Aorta (tissue), 5 donors: ENCODE measurements at regions not wholly inside any gene's neighbourhood (a gene's known extent, or its start where the extent isn't known, plus 50 kb on each side); places are given as distances from the start of the nearest gene placed in this dataset.
A peak's percentile ranks its signal among the peaks of the same experiment; 100 is the strongest.

ENCODE experiments used
- ATAC-seq: fragments of 200-7000 bp; cut with Tn5 transposase; one replicate; pipeline ENCODE4 v1.9.1; 2022; ENCODE audit warnings: moderate library complexity; ENCODE audit not compliant: low FRiP score
- DNase-seq, 2 donors: peaks; one replicate each; pipeline ENCODE4 v3.0.0-alpha.2; 2020
- H3K27ac ChIP-seq, 2 donors: one replicate each; pipeline ENCODE4 v1.5.1; 2013; ENCODE audit warnings: low read length in 2 of 2, mild to moderate bottlenecking in 2 of 2, moderate library complexity in 2 of 2, control low read depth in 1 of 2, inconsistent platforms in 1 of 2, low read depth in 1 of 2
- H3K27me3 ChIP-seq, 2 donors: one replicate each; pipeline ENCODE4 v1.6.1; 2013; ENCODE audit warnings: control low read depth in 1 of 2, low read length in 1 of 2, mild to moderate bottlenecking in 1 of 2, moderate library complexity in 1 of 2; ENCODE audit not compliant: insufficient read depth in 2 of 2, control insufficient read depth in 1 of 2
- H3K36me3 ChIP-seq, 2 donors: one replicate each; pipeline ENCODE4 v1.6.1; 2013; ENCODE audit warnings: control low read depth in 1 of 2, low read length in 1 of 2, mild to moderate bottlenecking in 1 of 2; ENCODE audit not compliant: insufficient read depth in 2 of 2, control insufficient read depth in 1 of 2
- H3K4me1 ChIP-seq, 2 donors: one replicate each; pipeline ENCODE4 v1.6.1; 2013; ENCODE audit warnings: low read length in 2 of 2, control low read depth in 1 of 2, mild to moderate bottlenecking in 1 of 2, moderate library complexity in 1 of 2; ENCODE audit not compliant: insufficient read depth in 2 of 2, control insufficient read depth in 1 of 2
- H3K4me3 ChIP-seq, 2 donors: one replicate each; pipeline ENCODE4 v1.5.1; 2013; ENCODE audit warnings: low read length in 2 of 2, control low read depth in 1 of 2, mild to moderate bottlenecking in 1 of 2
- H3K9me3 ChIP-seq: one replicate; pipeline ENCODE4 v1.6.1; 2013; ENCODE audit warnings: mild to moderate bottlenecking, low read length; ENCODE audit not compliant: control insufficient read depth
- WGBS, 2 donors: extraction: QIAGEN DNeasy Blood & Tissue Kit; methylation state at CpG; one replicate each; pipeline ENCODE4 v1.1.7; 2013; 5-methylcytosine and 5-hydroxymethylcytosine counted together
- intact Hi-C, 2 donors: fragments of 100-400 bp; cut with DNase I; formaldehyde crosslinking; loops; one replicate each; pipeline versions ENCODE4 v1.14.2 to v1.15.0; 2022
- donor health status: healthy with polysubstance abuse.
- donor health status: Bipolar disorder and iron deficiency.
- donor health status: DM: no; HTN: no; CAD: no.
- donor health status: DM: no; HTN: no; CAD: no.
- donor health status: DM: yes; HTN: yes; CAD: no.

DNA sequence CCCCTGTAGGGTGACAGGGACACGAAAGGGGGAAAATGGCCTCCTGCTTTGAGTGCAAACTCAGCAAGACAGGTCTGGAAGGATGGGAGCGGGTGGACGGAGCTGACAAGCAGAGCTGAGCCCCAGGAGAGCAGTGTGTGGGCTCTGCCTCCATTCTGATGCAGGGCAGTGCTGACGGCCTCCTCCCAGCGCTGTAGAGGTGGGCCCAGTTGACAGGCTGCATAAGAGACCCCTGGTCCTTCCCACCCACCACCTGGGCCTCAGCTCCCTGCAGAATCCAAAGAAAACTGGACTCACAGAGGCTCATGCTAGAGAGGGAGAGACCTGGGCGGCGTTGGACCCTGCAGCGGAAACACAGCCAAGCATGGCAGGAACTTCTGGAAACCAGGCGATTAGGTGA, 1113.4 kb downstream of the BRD1 start:
- DNase-seq: peak; percentile 18 to 31
- H3K27ac ChIP-seq: no peak overlapping the region
- H3K36me3 ChIP-seq: no peaks in the 10 kb centered on the region
- no peak for ATAC-seq
- H3K9me3 ChIP-seq: no peaks in the 10 kb centered on the region
- 95 to 98% methylated on average over 9 of the region's 9 CpGs for WGBS, 2 donors
- H3K4me3 ChIP-seq: no peak overlapping the region
- no peaks in the 10 kb centered on the region for H3K4me1 ChIP-seq
- no peaks in the 10 kb centered on the region for H3K27me3 ChIP-seq
- intact Hi-C loops: no loop called here

GRCh38 chr22:48713272-48714205, 1114.1 kb downstream of the BRD1 start:
- intact Hi-C loops: no loop called here
- 89% methylated on average over 38 of the region's 38 CpGs for WGBS, 2 donors
- Histone ChIP-seq H3K36me3 (no peaks in the 10 kb centered on the region), H3K27me3 (no peaks in the 10 kb centered on the region), H3K9me3 (no peaks in the 10 kb centered on the region), H3K4me3 (no peak overlapping the region), H3K27ac (no peak overlapping the region), H3K4me1 (no peaks in the 10 kb centered on the region)
- peak; percentile 34 to 59 for DNase-seq
- ATAC-seq: no peak

GRCh38 chr22:48712558-48713271, 1115.0 kb downstream of the BRD1 start:
- no peak for ATAC-seq
- 84 to 85% methylated on average over 15 to 16 of the region's 16 CpGs for WGBS, 2 donors

DNA sequence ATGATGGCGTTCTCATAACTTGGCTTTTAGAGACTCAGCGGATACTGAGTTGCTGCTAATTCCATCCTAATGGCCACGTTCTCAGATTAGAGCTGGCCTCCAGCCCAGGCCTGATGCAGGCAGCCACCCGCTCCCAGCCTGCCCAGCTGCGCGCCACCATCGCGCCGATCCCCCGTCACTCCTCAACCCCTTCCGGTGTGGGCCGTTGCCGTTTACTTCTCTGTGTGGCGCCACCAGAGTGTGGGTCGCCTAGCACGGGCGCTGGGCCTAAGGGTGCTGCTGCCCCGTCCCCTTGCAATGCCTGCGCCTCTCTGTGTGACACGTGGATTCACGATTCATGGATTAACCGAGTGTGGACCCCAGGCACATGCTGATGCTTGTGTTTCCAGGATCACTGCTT, 1116.0 kb downstream of the BRD1 start:
- H3K4me1 ChIP-seq: no peaks in the 10 kb centered on the region
- H3K27me3 ChIP-seq: no peaks in the 10 kb centered on the region
- ATAC-seq (no peak), DNase-seq (peak; percentile 34 to 46)
- H3K27ac ChIP-seq: no peak overlapping the region
- intact Hi-C loops: no loop called here
- WGBS, 2 donors: 90 to 91% methylated on average over 22 of the region's 22 CpGs
- no peaks in the 10 kb centered on the region for H3K36me3 ChIP-seq
- no peaks in the 10 kb centered on the region for H3K9me3 ChIP-seq
- H3K4me3 ChIP-seq: no peak overlapping the region

More at GRCh38 chr22:48712558-48713271, 1115.0 kb downstream of the BRD1 start:
- Histone ChIP-seq H3K36me3 (no peaks in the 10 kb centered on the region), H3K9me3 (no peaks in the 10 kb centered on the region), H3K4me1 (no peaks in the 10 kb centered on the region), H3K4me3 (no peak overlapping the region), H3K27me3 (no peaks in the 10 kb centered on the region), H3K27ac (no peak overlapping the region)
- intact Hi-C loops: no loop called here
- DNase-seq: peak; percentile 18 to 55

DNA sequence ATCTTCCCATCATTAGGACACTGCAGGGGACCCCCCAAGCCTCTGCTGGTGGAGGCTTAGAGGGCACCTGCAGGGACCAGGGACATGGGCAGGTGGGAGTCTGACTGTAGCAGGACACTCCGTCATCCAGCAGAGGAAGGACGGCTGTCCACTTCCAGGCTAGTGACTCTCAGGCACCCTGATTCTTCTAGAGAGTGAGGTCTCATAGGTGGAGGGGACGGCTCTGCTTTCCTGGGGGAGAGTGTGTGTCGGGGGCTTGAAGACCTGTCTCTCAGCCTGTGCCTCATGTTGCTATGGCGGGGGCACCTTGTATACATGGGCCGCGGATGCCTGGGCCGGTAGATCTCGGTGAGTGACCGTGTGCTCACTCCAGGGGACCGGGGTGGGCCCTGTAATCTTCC, 1116.6 kb downstream of the BRD1 start:
- ATAC-seq (no peak), DNase-seq (peak; percentile 17 to 58)
- intact Hi-C loops: no loop called here

GRCh38 chr22:48710410-48710809, 1117.3 kb downstream of the BRD1 start:
- Histone ChIP-seq H3K4me3 (no peak overlapping the region), H3K4me1 (no peaks in the 10 kb centered on the region), H3K36me3 (no peaks in the 10 kb centered on the region), H3K27me3 (no peaks in the 10 kb centered on the region), H3K9me3 (no peaks in the 10 kb centered on the region), H3K27ac (no peak overlapping the region)
- no peak for ATAC-seq
- intact Hi-C loops: no loop called here
- WGBS, 2 donors: 78 to 83% methylated on average over 11 of the region's 11 CpGs
- peak; percentile 23 to 59 for DNase-seq

More for the DNA sequence above, 1116.6 kb downstream of the BRD1 start:
- H3K27me3 ChIP-seq: no peaks in the 10 kb centered on the region
- H3K27ac ChIP-seq: no peak overlapping the region
- 89% methylated on average over 11 of the region's 11 CpGs for WGBS, 2 donors
- H3K9me3 ChIP-seq: no peaks in the 10 kb centered on the region
- no peaks in the 10 kb centered on the region for H3K4me1 ChIP-seq
- H3K4me3 ChIP-seq: no peak overlapping the region
- H3K36me3 ChIP-seq: no peaks in the 10 kb centered on the region

DNA sequence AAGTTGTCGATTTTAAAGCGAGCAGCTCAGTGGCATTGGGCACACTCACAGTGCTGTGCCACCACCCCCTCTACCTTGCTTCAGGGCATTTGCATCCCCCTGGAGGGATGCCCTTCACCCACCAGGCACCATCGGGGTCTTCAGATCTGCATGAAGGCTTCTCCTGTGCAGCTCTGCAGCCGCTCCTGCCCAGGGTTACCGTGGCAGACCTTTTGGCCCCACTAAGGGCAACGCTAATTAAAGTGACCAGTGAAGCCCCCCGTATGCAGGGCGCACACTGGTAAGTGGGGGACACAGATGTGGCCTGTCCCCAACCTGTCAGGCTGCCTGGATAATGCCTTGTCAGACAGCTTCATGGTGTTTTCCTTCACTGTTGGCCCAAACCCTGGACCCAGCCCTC, 1117.7 kb downstream of the BRD1 start:
- intact Hi-C loops: no loop called here
- Histone ChIP-seq H3K27me3 (no peaks in the 10 kb centered on the region), H3K27ac (no peak overlapping the region), H3K9me3 (no peaks in the 10 kb centered on the region), H3K36me3 (no peaks in the 10 kb centered on the region), H3K4me3 (no peak overlapping the region), H3K4me1 (no peaks in the 10 kb centered on the region)
- 83 to 89% methylated on average over 8 of the region's 8 CpGs for WGBS, 2 donors
- DNase-seq (peak in 1 of 2 donors; percentile 67), ATAC-seq (no peak)

- DNase-seq (peak; percentile 34 to 51), ATAC-seq (no peak)
- Histone ChIP-seq H3K27ac (no peak overlapping the region), H3K4me3 (no peak overlapping the region), H3K27me3 (no peaks in the 10 kb centered on the region), H3K9me3 (no peaks in the 10 kb centered on the region), H3K36me3 (no peaks in the 10 kb centered on the region), H3K4me1 (no peaks in the 10 kb centered on the region)
- WGBS, 2 donors: 90 to 91% methylated on average over 13 of the region's 13 CpGs
- intact Hi-C loops: no loop called here
Measured at GRCh38 chr22:48709453-48709852, 1118.2 kb downstream of the BRD1 start.
